ENCODE measurements at regions not wholly inside any gene's neighbourhood (a gene's known extent, or its start where the extent isn't known, plus 50 kb on each side); places are given as distances from the start of the nearest gene placed in this dataset.

DNA sequence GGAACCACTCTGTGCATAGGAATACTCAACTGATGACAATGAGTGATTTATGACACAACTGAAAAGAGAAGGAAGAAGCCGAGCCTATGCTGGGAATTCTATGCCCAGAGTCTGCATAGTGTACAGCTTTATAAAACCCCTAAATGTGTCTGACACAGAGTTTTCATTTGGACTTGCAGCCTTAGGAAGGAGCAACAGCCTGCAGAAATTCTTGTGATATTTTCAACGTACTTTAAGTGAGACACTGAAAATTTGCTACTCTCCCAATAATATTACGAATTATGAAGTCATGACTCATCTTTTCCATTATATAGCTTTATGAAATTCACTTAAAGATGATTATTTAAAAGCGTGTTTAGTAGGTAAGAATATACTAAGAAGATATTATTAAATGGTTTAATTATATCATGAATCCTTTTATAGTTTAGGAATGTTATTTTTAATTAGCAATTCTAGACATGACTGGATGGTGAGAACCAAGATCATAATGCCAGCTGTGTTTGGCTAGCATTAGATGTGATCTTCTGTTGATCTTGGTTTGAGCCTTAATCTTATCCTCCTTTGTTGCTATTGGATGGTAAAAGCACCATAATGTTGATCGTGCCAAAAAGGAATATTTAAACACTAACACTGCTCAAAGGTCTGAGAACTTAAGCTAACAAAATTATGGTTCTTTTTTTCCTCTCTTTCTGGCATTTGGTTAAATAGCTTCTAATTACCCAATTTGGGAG, 785.1 kb upstream of the ADGRL4 start:
- WGBS, 2 experiments (ENCODE audit: insufficient coverage in 1 of 2, insufficient read length in 1 of 2): 88 to 100% methylated on average over 1 to 4 of the region's 5 CpGs
- peaks cover 14% of the 10 kb centered on the region for H3K9me3 Mint-ChIP-seq
- Histone ChIP-seq H3K9ac (ENCODE audit: extremely low read depth, low read length, poor library complexity, severe bottlenecking) (no peak overlapping the region), H3K9me3 (ENCODE audit: control insufficient read depth, low read length) (peaks cover 11% of the 10 kb centered on the region), H3K4me3 (ENCODE audit: low read length) (no peak overlapping the region), H3K27me3 (ENCODE audit: control insufficient read depth, insufficient read depth, low read length, poor library complexity, severe bottlenecking) (no peaks in the 10 kb centered on the region), H3K36me3 (ENCODE audit: control insufficient read depth, insufficient read depth, low read length) (no peaks in the 10 kb centered on the region), H3K4me1 (ENCODE audit: control insufficient read depth, insufficient read depth, low read length) (peaks cover 4% of the 10 kb centered on the region), H3K27ac (ENCODE audit: low read depth, low read length) (no peak overlapping the region)
- no peak for DNase-seq
- no peak for TF ChIP-seq CTCF (conservative IDR thresholded peaks at IDR 0.05)
- no peaks in the 10 kb centered on the region for H3K27me3 Mint-ChIP-seq (ENCODE audit: insufficient read depth)
- H3K4me3 Mint-ChIP-seq: no peak overlapping the region
- H3K4me1 Mint-ChIP-seq: peaks cover 4% of the 10 kb centered on the region
- no peak overlapping the region for H3K27ac Mint-ChIP-seq
- peaks cover 8% of the 10 kb centered on the region for H3K36me3 Mint-ChIP-seq (ENCODE audit: low read depth)

DNA sequence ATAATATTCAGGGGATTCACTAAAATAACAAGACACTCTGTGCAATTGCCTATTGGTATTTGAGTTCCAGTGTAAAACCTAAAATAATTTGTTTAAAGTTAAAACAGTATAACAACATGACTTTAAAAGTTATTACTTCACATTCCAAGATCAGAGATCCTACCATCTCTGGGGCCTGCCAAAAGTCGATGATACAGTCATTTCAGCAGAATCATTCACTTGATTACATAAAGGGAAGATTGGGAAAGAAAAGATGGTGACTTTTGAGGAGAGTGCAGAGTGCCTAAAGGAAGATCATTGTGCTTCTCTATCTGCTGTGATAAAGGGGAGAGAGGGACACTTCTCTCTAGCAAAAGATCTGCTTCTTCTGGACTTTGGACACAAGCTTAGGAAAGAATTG, 784.4 kb upstream of the ADGRL4 start:
- peaks cover 13% of the 10 kb centered on the region for H3K9me3 Mint-ChIP-seq
- WGBS, 2 experiments (ENCODE audit: insufficient coverage in 1 of 2, insufficient read length in 1 of 2): 100% methylated on average over 1 of the region's 1 CpG; no CpG with 5 or more reads in 1 of the 2 experiments
- no peak overlapping the region for H3K9ac ChIP-seq (ENCODE audit: extremely low read depth, low read length, poor library complexity, severe bottlenecking)
- DNase-seq: no peak
- H3K27ac ChIP-seq (ENCODE audit: low read depth, low read length): no peak overlapping the region
- H3K27me3 Mint-ChIP-seq (ENCODE audit: insufficient read depth): no peaks in the 10 kb centered on the region
- peaks cover 4% of the 10 kb centered on the region for H3K4me1 ChIP-seq (ENCODE audit: control insufficient read depth, insufficient read depth, low read length)
- no peaks in the 10 kb centered on the region for H3K36me3 ChIP-seq (ENCODE audit: control insufficient read depth, insufficient read depth, low read length)
- TF ChIP-seq CTCF (conservative IDR thresholded peaks at IDR 0.05): no peak
- peaks cover 11% of the 10 kb centered on the region for H3K9me3 ChIP-seq (ENCODE audit: control insufficient read depth, low read length)
- H3K4me1 Mint-ChIP-seq: peaks cover 4% of the 10 kb centered on the region
- H3K36me3 Mint-ChIP-seq (ENCODE audit: low read depth): peaks cover 8% of the 10 kb centered on the region
- no peak overlapping the region for H3K4me3 Mint-ChIP-seq
- no peaks in the 10 kb centered on the region for H3K27me3 ChIP-seq (ENCODE audit: control insufficient read depth, insufficient read depth, low read length, poor library complexity, severe bottlenecking)
- no peak overlapping the region for H3K4me3 ChIP-seq (ENCODE audit: low read length)
- no peak overlapping the region for H3K27ac Mint-ChIP-seq

- DNase-seq: no peak
- H3K27me3 ChIP-seq (ENCODE audit: control insufficient read depth, insufficient read depth, low read length, poor library complexity, severe bottlenecking): no peaks in the 10 kb centered on the region
Measured at GRCh38 chr1:79787631-79788030, 781.1 kb upstream of the ADGRL4 start.

More at GRCh38 chr1:79787631-79788030, 781.1 kb upstream of the ADGRL4 start:
- peaks cover 4% of the 10 kb centered on the region for H3K4me1 ChIP-seq (ENCODE audit: control insufficient read depth, insufficient read depth, low read length)
- H3K4me1 Mint-ChIP-seq: peaks cover 4% of the 10 kb centered on the region
- H3K4me3 Mint-ChIP-seq: no peak overlapping the region
- H3K9me3 ChIP-seq (ENCODE audit: control insufficient read depth, low read length): no peaks in the 10 kb centered on the region
- peak overlapping the region; percentile 38 for H3K4me3 ChIP-seq (ENCODE audit: low read length)
- H3K27me3 Mint-ChIP-seq (ENCODE audit: insufficient read depth): no peaks in the 10 kb centered on the region
- H3K9me3 Mint-ChIP-seq: no peaks in the 10 kb centered on the region
- no peak for TF ChIP-seq CTCF (conservative IDR thresholded peaks at IDR 0.05)
- WGBS, 2 experiments (ENCODE audit: insufficient coverage in 1 of 2, insufficient read length in 1 of 2): 87% methylated on average over 3 of the region's 4 CpGs; no CpG with 5 or more reads in 1 of the 2 experiments
- no peaks in the 10 kb centered on the region for H3K36me3 Mint-ChIP-seq (ENCODE audit: low read depth)
- H3K27ac Mint-ChIP-seq: no peak overlapping the region
- no peak overlapping the region for H3K9ac ChIP-seq (ENCODE audit: extremely low read depth, low read length, poor library complexity, severe bottlenecking)
- H3K27ac ChIP-seq (ENCODE audit: low read depth, low read length): no peak overlapping the region
- no peaks in the 10 kb centered on the region for H3K36me3 ChIP-seq (ENCODE audit: control insufficient read depth, insufficient read depth, low read length)

Data from endodermal cell (in vitro differentiated cells).